ENCODE measurements at regions not wholly inside any gene's neighbourhood (a gene's known extent, or its start where the extent isn't known, plus 50 kb on each side); places are given as distances from the start of the nearest gene placed in this dataset.

DNA sequence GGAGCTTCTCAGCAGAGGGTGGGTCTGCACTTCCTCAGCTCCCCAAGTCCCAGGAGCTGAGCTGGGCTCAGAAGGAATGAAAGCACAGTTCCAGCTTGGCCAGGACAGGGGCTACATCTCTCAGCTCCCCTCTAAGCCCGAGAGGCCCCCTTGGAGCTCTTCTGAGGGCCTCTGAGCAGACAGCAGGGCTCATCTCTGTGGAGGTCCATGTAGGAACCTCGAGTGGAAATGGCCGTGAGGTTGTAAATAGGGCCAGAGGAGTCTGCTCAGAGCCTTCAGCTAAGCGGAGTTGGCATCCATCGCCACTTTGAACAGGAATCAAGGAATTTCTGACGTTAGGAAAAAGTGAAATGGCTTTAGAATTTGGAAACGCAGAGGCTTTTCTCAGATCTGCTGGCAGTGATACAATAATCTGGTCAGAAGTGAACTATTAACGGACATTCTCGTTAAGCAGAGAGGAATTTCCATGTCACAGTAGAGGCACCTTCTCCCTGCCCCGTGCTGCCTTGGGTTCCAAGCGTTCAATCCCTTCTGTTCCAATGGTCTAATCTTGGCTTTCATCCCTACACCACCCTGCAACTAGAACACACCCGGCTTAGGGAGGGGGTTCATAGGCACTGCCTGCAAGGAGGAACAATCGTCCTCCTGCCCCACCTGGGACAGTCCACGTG is 213.9 kb downstream of the NDUFA10 start:
- TF ChIP-seq EZH2 (IDR thresholded peaks at IDR 0.05; ENCODE audit: low read depth, unreplicated experiment) (no peak), POLR2AphosphoS5 (IDR thresholded peaks at IDR 0.05; ENCODE audit: low read depth) (no peak)
- TF ChIP-seq, protein P1, sequence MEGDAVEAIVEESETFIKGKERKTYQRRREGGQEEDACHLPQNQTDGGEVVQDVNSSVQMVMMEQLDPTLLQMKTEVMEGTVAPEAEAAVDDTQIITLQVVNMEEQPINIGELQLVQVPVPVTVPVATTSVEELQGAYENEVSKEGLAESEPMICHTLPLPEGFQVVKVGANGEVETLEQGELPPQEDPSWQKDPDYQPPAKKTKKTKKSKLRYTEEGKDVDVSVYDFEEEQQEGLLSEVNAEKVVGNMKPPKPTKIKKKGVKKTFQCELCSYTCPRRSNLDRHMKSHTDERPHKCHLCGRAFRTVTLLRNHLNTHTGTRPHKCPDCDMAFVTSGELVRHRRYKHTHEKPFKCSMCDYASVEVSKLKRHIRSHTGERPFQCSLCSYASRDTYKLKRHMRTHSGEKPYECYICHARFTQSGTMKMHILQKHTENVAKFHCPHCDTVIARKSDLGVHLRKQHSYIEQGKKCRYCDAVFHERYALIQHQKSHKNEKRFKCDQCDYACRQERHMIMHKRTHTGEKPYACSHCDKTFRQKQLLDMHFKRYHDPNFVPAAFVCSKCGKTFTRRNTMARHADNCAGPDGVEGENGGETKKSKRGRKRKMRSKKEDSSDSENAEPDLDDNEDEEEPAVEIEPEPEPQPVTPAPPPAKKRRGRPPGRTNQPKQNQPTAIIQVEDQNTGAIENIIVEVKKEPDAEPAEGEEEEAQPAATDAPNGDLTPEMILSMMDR (conservative IDR thresholded peaks at IDR 0.05; ENCODE audit: low read depth in 2 of 2): no peak
